DND-41 (cell line): ENCODE measurements at regions not wholly inside any gene's neighbourhood (a gene's known extent, or its start where the extent isn't known, plus 50 kb on each side); places are given as distances from the start of the nearest gene placed in this dataset.

Source experiments
- ATAC-seq: fragments of 200-7000 bp; cut with Tn5 transposase; 3 replicates; pipeline ENCODE4 v1.9.1; 2021; ENCODE audit warnings: low read depth; ENCODE audit not compliant: insufficient read depth
- DNase-seq: peaks from one replicate; pipeline ENCODE4 v3.0.0-alpha.2; 2020
- H2AFZ ChIP-seq: 2 replicates; pipeline ENCODE4 v1.6.0; 2012; ENCODE audit warnings: low read depth, low read length
- H3K27ac ChIP-seq: 2 replicates; pipeline ENCODE4 v1.5.1; 2012; ENCODE audit warnings: low read length, inconsistent platforms
- H3K27me3 ChIP-seq: fragments of 200-600 bp; sonication (generic); 2 replicates; pipeline ENCODE4 v1.6.0; 2012; ENCODE audit warnings: low read length, mild to moderate bottlenecking, inconsistent platforms; ENCODE audit not compliant: insufficient read depth, poor library complexity
- H3K36me3 ChIP-seq: 2 replicates; pipeline ENCODE4 v1.5.1; 2012; ENCODE audit warnings: low read length, inconsistent platforms; ENCODE audit not compliant: insufficient read depth
- H3K4me1 ChIP-seq: 2 replicates; pipeline ENCODE4 v1.5.1; 2012; ENCODE audit warnings: mild to moderate bottlenecking, low read length; ENCODE audit not compliant: insufficient read depth
- H3K4me2 ChIP-seq: 2 replicates; pipeline ENCODE4 v1.6.0; 2012; ENCODE audit warnings: mild to moderate bottlenecking, moderate library complexity, low read length, inconsistent platforms; ENCODE audit not compliant: insufficient read depth
- H3K4me3 ChIP-seq, 2 experiments: fragments of 200-600 bp in 1 of 2; shearing (Covaris generic) in 1 of 2; 2 replicates each; pipeline ENCODE4 v1.5.1; 2012 to 2016; ENCODE audit warnings: inconsistent platforms in 2 of 2, low read length in 2 of 2, mild to moderate bottlenecking in 2 of 2, low read depth in 1 of 2, moderate library complexity in 1 of 2
- H3K79me2 ChIP-seq: 2 replicates; pipeline ENCODE4 v1.6.0; 2012; ENCODE audit warnings: low read length, inconsistent platforms; ENCODE audit not compliant: insufficient read depth
- H3K9ac ChIP-seq: 2 replicates; pipeline ENCODE4 v1.6.0; 2012; ENCODE audit warnings: low read depth, mild to moderate bottlenecking, inconsistent platforms, low read length, moderate library complexity
- H3K9me3 ChIP-seq: 2 replicates; pipeline ENCODE4 v1.5.1; 2012; ENCODE audit warnings: low read length, moderate library complexity, mild to moderate bottlenecking, inconsistent platforms; ENCODE audit not compliant: insufficient read depth, severe bottlenecking
- H4K20me1 ChIP-seq: 2 replicates; pipeline ENCODE4 v1.6.0; 2012; ENCODE audit warnings: low read length; ENCODE audit not compliant: insufficient read depth
- CTCF ChIP-seq: IDR thresholded peaks from 2 replicates; pipeline ENCODE4 v1.5.1; 2012; ENCODE audit warnings: borderline replicate concordance, low read length, moderate library complexity, mild to moderate bottlenecking; ENCODE audit not compliant: poor library complexity, severe bottlenecking; ENCODE audit errors: extremely low read depth
- EZH2 ChIP-seq: IDR thresholded peaks from 3 replicates; pipeline ENCODE4 v1.6.1; 2012; ENCODE audit warnings: borderline replicate concordance, low read depth, mild to moderate bottlenecking, moderate library complexity, low read length, inconsistent platforms; ENCODE audit not compliant: severe bottlenecking

- H2AFZ ChIP-seq: no peak overlapping the region
- ATAC-seq (no peak), DNase-seq (no peak)
- H3K27ac ChIP-seq: no peak overlapping the region
- no peaks in the 10 kb centered on the region for H3K79me2 ChIP-seq
- no peak overlapping the region for H3K4me2 ChIP-seq
- no peaks in the 10 kb centered on the region for H3K9me3 ChIP-seq
- TF ChIP-seq CTCF: no peak
- no peak for TF ChIP-seq EZH2
- H3K27me3 ChIP-seq: no peaks in the 10 kb centered on the region
- H3K36me3 ChIP-seq: no peaks in the 10 kb centered on the region
- no peak overlapping the region for H3K9ac ChIP-seq
- H3K4me1 ChIP-seq: no peaks in the 10 kb centered on the region
- no peak overlapping the region for H3K4me3 ChIP-seq
- no peaks in the 10 kb centered on the region for H4K20me1 ChIP-seq
Measured at GRCh38 chr4:166493924-166494345, 620.9 kb downstream of the TLL1 start.

- ATAC-seq (no peak), DNase-seq (no peak)
- H3K27ac ChIP-seq: no peak overlapping the region
- no peak overlapping the region for H2AFZ ChIP-seq
- H3K36me3 ChIP-seq: no peaks in the 10 kb centered on the region
- no peaks in the 10 kb centered on the region for H3K79me2 ChIP-seq
- no peaks in the 10 kb centered on the region for H3K9me3 ChIP-seq
- H3K9ac ChIP-seq: no peak overlapping the region
- TF ChIP-seq CTCF: no peak
- H3K4me2 ChIP-seq: no peak overlapping the region
- no peak overlapping the region for H3K4me3 ChIP-seq
- no peaks in the 10 kb centered on the region for H4K20me1 ChIP-seq
- H3K27me3 ChIP-seq: no peaks in the 10 kb centered on the region
- no peaks in the 10 kb centered on the region for H3K4me1 ChIP-seq
Measured at GRCh38 chr4:166498546-166498945, 625.5 kb downstream of the TLL1 start.

GRCh38 chr4:166499820-166500219, 626.8 kb downstream of the TLL1 start:
- Histone ChIP-seq H3K9ac (no peak overlapping the region), H2AFZ (no peak overlapping the region), H3K9me3 (no peaks in the 10 kb centered on the region), H3K4me1 (no peaks in the 10 kb centered on the region), H3K79me2 (no peaks in the 10 kb centered on the region), H3K4me2 (no peak overlapping the region), H3K27me3 (no peaks in the 10 kb centered on the region), H3K36me3 (no peaks in the 10 kb centered on the region), H3K27ac (no peak overlapping the region), H4K20me1 (no peaks in the 10 kb centered on the region), H3K4me3 (no peak overlapping the region)
- DNase-seq (no peak), ATAC-seq (no peak)
- TF ChIP-seq EZH2 (no peak), CTCF (no peak)

GRCh38 chr4:166501941-166502382, 628.9 kb downstream of the TLL1 start:
- DNase-seq (no peak), ATAC-seq (no peak)
- H3K79me2 ChIP-seq: no peaks in the 10 kb centered on the region
- no peaks in the 10 kb centered on the region for H3K36me3 ChIP-seq
- H3K4me1 ChIP-seq: no peaks in the 10 kb centered on the region
- H3K9me3 ChIP-seq: no peaks in the 10 kb centered on the region
- no peaks in the 10 kb centered on the region for H3K27me3 ChIP-seq
- TF ChIP-seq CTCF: peak; percentile 46
- TF ChIP-seq EZH2: no peak
- H3K27ac ChIP-seq: no peak overlapping the region
- H4K20me1 ChIP-seq: no peaks in the 10 kb centered on the region
- H2AFZ ChIP-seq: no peak overlapping the region
- H3K4me2 ChIP-seq: no peak overlapping the region
- no peak overlapping the region for H3K4me3 ChIP-seq
- H3K9ac ChIP-seq: no peak overlapping the region
